Naive B cell (primary cell): ENCODE measurements at regions not wholly inside any gene's neighbourhood (a gene's known extent, or its start where the extent isn't known, plus 50 kb on each side); places are given as distances from the start of the nearest gene placed in this dataset.

Source experiments
- ATAC-seq, 2 donors: fragments of 150-1000 bp; cut with Tn5 transposase; 2 replicates each; pipeline ENCODE4 v1.10.0; 2021; ENCODE audit warnings: low read depth in 2 of 2, mild to moderate bottlenecking in 2 of 2, moderate library complexity in 2 of 2
- DNase-seq: peaks from one replicate; pipeline ENCODE4 v3.0.0; 2022
- H3K27ac Mint-ChIP-seq, 6 donors: one replicate each; pipeline ENCODE4 v1.8.0; 2020 to 2022; ENCODE audit warnings: mild to moderate bottlenecking in 6 of 6, mixed read lengths in 6 of 6, moderate library complexity in 5 of 6, inconsistent platforms in 2 of 6
- H3K27me3 Mint-ChIP-seq, 3 donors: one replicate each; pipeline ENCODE4 v1.8.0; 2021 to 2022; ENCODE audit warnings: mixed read lengths in 3 of 3, mild to moderate bottlenecking in 1 of 3
- H3K36me3 Mint-ChIP-seq, 2 donors: one replicate each; pipeline ENCODE4 v1.8.0; 2020 to 2022; ENCODE audit warnings: mixed read lengths in 2 of 2, inconsistent platforms in 1 of 2, mild to moderate bottlenecking in 1 of 2
- H3K4me1 Mint-ChIP-seq, 3 donors: one replicate each; pipeline ENCODE4 v1.8.0; 2020 to 2022; ENCODE audit warnings: mixed read lengths in 3 of 3, inconsistent platforms in 1 of 3, mild to moderate bottlenecking in 1 of 3, moderate library complexity in 1 of 3
- H3K4me3 Mint-ChIP-seq, 8 donors: one replicate each; pipeline ENCODE4 v1.8.0; 2020 to 2022; ENCODE audit warnings: mild to moderate bottlenecking in 8 of 8, mixed read lengths in 8 of 8, moderate library complexity in 8 of 8, inconsistent platforms in 2 of 8
- H3K9me3 Mint-ChIP-seq, 7 donors: one replicate each; pipeline ENCODE4 v1.8.0; 2020 to 2022; ENCODE audit warnings: mixed read lengths in 7 of 7, mild to moderate bottlenecking in 5 of 7, inconsistent platforms in 2 of 7, moderate library complexity in 1 of 7

- H3K9me3 Mint-ChIP-seq, result peaks cover 0 to 2% (median 0%) of the 10 kb centered on the region in 7 donors
- DNase-seq, result no peak
- H3K27me3 Mint-ChIP-seq, result peaks cover 0 to 15% (median 3%) of the 10 kb centered on the region in 3 donors
- no peak overlapping the region for H3K27ac Mint-ChIP-seq
- no peaks in the 10 kb centered on the region for H3K36me3 Mint-ChIP-seq
- no peaks in the 10 kb centered on the region for H3K4me1 Mint-ChIP-seq
- no peak overlapping the region for H3K4me3 Mint-ChIP-seq
- no peak for ATAC-seq
These were observed 80.1 kb upstream of the OSBPL8 start for GRCh38 chr12:76639646-76640045.

- Mint-ChIP-seq H3K27ac (peak overlapping the region in 1 of 6 donors; percentile 1), H3K4me1 (no peaks in the 10 kb centered on the region), H3K36me3 (no peaks in the 10 kb centered on the region), H3K4me3 (no peak overlapping the region), H3K27me3 (peaks cover 0 to 15% (median 3%) of the 10 kb centered on the region in 3 donors), H3K9me3 (peaks cover 0 to 2% (median 0%) of the 10 kb centered on the region in 7 donors)
- ATAC-seq (no peak), DNase-seq (no peak)
These were observed 81.5 kb upstream of the OSBPL8 start for GRCh38 chr12:76641073-76641472.

- peaks cover 0 to 2% (median 0%) of the 10 kb centered on the region in 7 donors for H3K9me3 Mint-ChIP-seq
- H3K36me3 Mint-ChIP-seq, result no peaks in the 10 kb centered on the region
- no peak for ATAC-seq
- H3K27ac Mint-ChIP-seq, result peak overlapping the region in 1 of 6 donors; percentile 2
- DNase-seq, result no peak
- H3K4me3 Mint-ChIP-seq, result no peak overlapping the region
- H3K27me3 Mint-ChIP-seq, result peaks cover 0 to 15% (median 3%) of the 10 kb centered on the region in 3 donors
- H3K4me1 Mint-ChIP-seq, result no peaks in the 10 kb centered on the region
These were observed 82.4 kb upstream of the OSBPL8 start for GRCh38 chr12:76641961-76642360.

- H3K9me3 Mint-ChIP-seq, result peaks cover 0 to 2% (median 0%) of the 10 kb centered on the region in 7 donors
These were observed 83.9 kb upstream of the OSBPL8 start for GRCh38 chr12:76643438-76643837.

GRCh38 chr12:76644950-76645349, 85.4 kb upstream of the OSBPL8 start:
- ATAC-seq, result no peak
- no peak overlapping the region for H3K4me3 Mint-ChIP-seq
- no peaks in the 10 kb centered on the region for H3K4me1 Mint-ChIP-seq
- no peak for DNase-seq
- peaks cover 0 to 2% (median 0%) of the 10 kb centered on the region in 7 donors for H3K9me3 Mint-ChIP-seq
- peaks cover 0 to 22% (median 0%) of the 10 kb centered on the region in 3 donors for H3K27me3 Mint-ChIP-seq
- no peaks in the 10 kb centered on the region for H3K36me3 Mint-ChIP-seq
- H3K27ac Mint-ChIP-seq, result no peak overlapping the region

More at GRCh38 chr12:76643438-76643837, 83.9 kb upstream of the OSBPL8 start:
- peaks cover 0 to 15% (median 0%) of the 10 kb centered on the region in 3 donors for H3K27me3 Mint-ChIP-seq
- DNase-seq, result no peak
- H3K27ac Mint-ChIP-seq, result no peak overlapping the region
- H3K4me3 Mint-ChIP-seq, result no peak overlapping the region
- no peaks in the 10 kb centered on the region for H3K36me3 Mint-ChIP-seq
- no peaks in the 10 kb centered on the region for H3K4me1 Mint-ChIP-seq
- no peak for ATAC-seq

GRCh38 chr12:76645934-76646333, 86.4 kb upstream of the OSBPL8 start:
- ATAC-seq (no peak), DNase-seq (no peak)
- H3K9me3 Mint-ChIP-seq, result peaks cover 0 to 2% (median 0%) of the 10 kb centered on the region in 7 donors
- H3K4me3 Mint-ChIP-seq, result no peak overlapping the region
- H3K27me3 Mint-ChIP-seq, result peaks cover 0 to 21% (median 0%) of the 10 kb centered on the region in 3 donors
- H3K27ac Mint-ChIP-seq, result no peak overlapping the region
- no peaks in the 10 kb centered on the region for H3K36me3 Mint-ChIP-seq
- H3K4me1 Mint-ChIP-seq, result no peaks in the 10 kb centered on the region

- no peak overlapping the region for H3K4me3 Mint-ChIP-seq
- peaks cover 0 to 16% (median 0%) of the 10 kb centered on the region in 3 donors for H3K27me3 Mint-ChIP-seq
- no peaks in the 10 kb centered on the region for H3K4me1 Mint-ChIP-seq
- H3K9me3 Mint-ChIP-seq, result peaks cover 0 to 2% (median 0%) of the 10 kb centered on the region in 7 donors
- ATAC-seq (no peak), DNase-seq (no peak)
- H3K27ac Mint-ChIP-seq, result no peak overlapping the region
- no peaks in the 10 kb centered on the region for H3K36me3 Mint-ChIP-seq
These were observed 86.8 kb upstream of the OSBPL8 start for GRCh38 chr12:76646366-76646765.

- DNase-seq, result no peak
- Mint-ChIP-seq H3K4me1 (no peaks in the 10 kb centered on the region), H3K4me3 (no peak overlapping the region), H3K27me3 (peaks cover 0 to 8% (median 5%) of the 10 kb centered on the region in 3 donors), H3K27ac (no peak overlapping the region), H3K36me3 (no peaks in the 10 kb centered on the region), H3K9me3 (no peaks in the 10 kb centered on the region)
- no peak for ATAC-seq
These were observed 89.5 kb upstream of the OSBPL8 start for GRCh38 chr12:76649099-76649498.

- DNase-seq (no peak), ATAC-seq (no peak)
- H3K36me3 Mint-ChIP-seq, result no peaks in the 10 kb centered on the region
- H3K9me3 Mint-ChIP-seq, result peaks cover 0 to 4% (median 0%) of the 10 kb centered on the region in 7 donors
- no peak overlapping the region for H3K27ac Mint-ChIP-seq
- H3K27me3 Mint-ChIP-seq, result peaks cover 0 to 14% (median 10%) of the 10 kb centered on the region in 3 donors
- H3K4me3 Mint-ChIP-seq, result no peak overlapping the region
- H3K4me1 Mint-ChIP-seq, result no peaks in the 10 kb centered on the region
These were observed 92.8 kb upstream of the OSBPL8 start for GRCh38 chr12:76652402-76652801.

GRCh38 chr12:76653342-76653741, 93.8 kb upstream of the OSBPL8 start:
- DNase-seq, result no peak
- no peak overlapping the region for H3K4me3 Mint-ChIP-seq
- no peak for ATAC-seq
- H3K27me3 Mint-ChIP-seq, result peaks cover 0 to 14% (median 10%) of the 10 kb centered on the region in 3 donors
- H3K9me3 Mint-ChIP-seq, result peaks cover 0 to 10% (median under 1%) of the 10 kb centered on the region in 7 donors
- no peak overlapping the region for H3K27ac Mint-ChIP-seq
- H3K4me1 Mint-ChIP-seq, result no peaks in the 10 kb centered on the region
- no peaks in the 10 kb centered on the region for H3K36me3 Mint-ChIP-seq

GRCh38 chr12:76664731-76665130, 99.2 kb upstream of the ZDHHC17 start:
- no peak overlapping the region for H3K4me3 Mint-ChIP-seq
- no peak for DNase-seq
- H3K27me3 Mint-ChIP-seq, result peaks cover 0 to 15% (median 11%) of the 10 kb centered on the region in 3 donors
- H3K36me3 Mint-ChIP-seq, result no peaks in the 10 kb centered on the region
- peaks cover 6 to 12% (median 7%) of the 10 kb centered on the region in 3 donors for H3K4me1 Mint-ChIP-seq
- no peak overlapping the region for H3K27ac Mint-ChIP-seq
- no peak for ATAC-seq
- H3K9me3 Mint-ChIP-seq, result peaks cover 0 to 7% (median 3%) of the 10 kb centered on the region in 7 donors

- no peak for DNase-seq
- no peak for ATAC-seq
- Mint-ChIP-seq H3K4me3 (no peak overlapping the region), H3K9me3 (peaks cover 0 to 7% (median 3%) of the 10 kb centered on the region in 7 donors), H3K27me3 (peaks cover 0 to 15% (median 11%) of the 10 kb centered on the region in 3 donors), H3K27ac (peak overlapping the region in 2 of 6 donors; percentile 62 to 64), H3K4me1 (peaks cover 6 to 12% (median 7%) of the 10 kb centered on the region in 3 donors), H3K36me3 (no peaks in the 10 kb centered on the region)
These were observed 97.6 kb upstream of the ZDHHC17 start for GRCh38 chr12:76666290-76666835.

- H3K36me3 Mint-ChIP-seq, result no peaks in the 10 kb centered on the region
- peak overlapping the region in 1 of 6 donors; percentile 58 for H3K27ac Mint-ChIP-seq
- no peak for ATAC-seq
- DNase-seq, result no peak
- H3K4me1 Mint-ChIP-seq, result peaks cover 6 to 12% (median 7%) of the 10 kb centered on the region in 3 donors
- H3K9me3 Mint-ChIP-seq, result peaks cover 0 to 9% (median 3%) of the 10 kb centered on the region in 7 donors
- H3K4me3 Mint-ChIP-seq, result no peak overlapping the region
- H3K27me3 Mint-ChIP-seq, result peaks cover 3 to 15% (median 11%) of the 10 kb centered on the region in 3 donors
These were observed 93.9 kb upstream of the ZDHHC17 start for GRCh38 chr12:76669981-76670380.

GRCh38 chr12:76670776-76671175, 93.1 kb upstream of the ZDHHC17 start:
- DNase-seq (no peak), ATAC-seq (no peak)
- Mint-ChIP-seq H3K36me3 (no peaks in the 10 kb centered on the region), H3K9me3 (peaks cover 0 to 9% (median 3%) of the 10 kb centered on the region in 7 donors), H3K27ac (no peak overlapping the region), H3K27me3 (peaks cover 4 to 15% (median 11%) of the 10 kb centered on the region in 3 donors), H3K4me3 (no peak overlapping the region), H3K4me1 (peaks cover 3 to 9% (median 5%) of the 10 kb centered on the region in 3 donors)
